ENCODE measurements at regions not wholly inside any gene's neighbourhood (a gene's known extent, or its start where the extent isn't known, plus 50 kb on each side); places are given as distances from the start of the nearest gene placed in this dataset.

GRCh38 chrX:46256875-46257274 is 288.3 kb downstream of the ZNF674 start:
- no peaks in the 10 kb centered on the region for H3K79me2 ChIP-seq (ENCODE audit: insufficient read depth, low read length)
- peaks cover 10% of the 10 kb centered on the region for H3K4me1 ChIP-seq (ENCODE audit: insufficient read depth, low read length)
- H4K20me1 ChIP-seq (ENCODE audit: insufficient read depth, low read length), result no peaks in the 10 kb centered on the region
- H3K4me2 ChIP-seq (ENCODE audit: insufficient read depth, low read length), result no peak overlapping the region
- DNase-seq (ENCODE audit: insufficient read length, low spot score, missing footprints), result no peak
- H2AFZ ChIP-seq (ENCODE audit: low read length), result no peak overlapping the region
- H3K4me3 ChIP-seq (ENCODE audit: insufficient read depth, low read length), result no peak overlapping the region
- H3K27me3 ChIP-seq (ENCODE audit: insufficient read depth, low read length), result peaks cover 7% of the 10 kb centered on the region
- H3K36me3 ChIP-seq (ENCODE audit: insufficient read depth, low read length), result no peaks in the 10 kb centered on the region
- TF ChIP-seq CTCF (IDR thresholded peaks at IDR 0.05; ENCODE audit: extremely low read depth, low read depth, low read length), result no peak
- H3K27ac ChIP-seq (ENCODE audit: low read depth, low read length), result no peak overlapping the region
- no peaks in the 10 kb centered on the region for H3K9me3 ChIP-seq (ENCODE audit: low read depth, low read length)

DNA sequence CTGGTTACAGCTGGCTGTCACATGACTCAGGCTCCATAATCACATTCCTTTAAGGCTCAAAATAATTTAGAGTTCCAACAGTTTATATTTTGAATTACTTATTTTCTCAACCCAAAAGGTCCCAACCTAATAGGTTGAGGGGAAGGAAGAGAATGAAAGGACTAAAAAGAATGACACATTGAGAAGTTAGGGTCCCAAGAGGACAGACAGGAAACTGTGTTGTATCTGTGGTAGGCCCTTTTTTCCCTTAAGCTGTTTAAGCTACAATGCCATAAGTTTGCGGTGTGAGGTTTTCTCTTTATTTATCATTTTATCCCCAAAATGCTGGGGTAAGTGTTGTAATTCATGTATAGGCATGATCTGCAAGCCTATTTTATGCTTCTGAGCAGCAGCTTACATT is 290.2 kb downstream of the ZNF674 start:
- Histone ChIP-seq H3K79me2 (ENCODE audit: insufficient read depth, low read length) (no peaks in the 10 kb centered on the region), H3K9me3 (ENCODE audit: low read depth, low read length) (no peaks in the 10 kb centered on the region), H3K27ac (ENCODE audit: low read depth, low read length) (no peak overlapping the region), H3K4me3 (ENCODE audit: insufficient read depth, low read length) (no peak overlapping the region), H3K27me3 (ENCODE audit: insufficient read depth, low read length) (peaks cover 6% of the 10 kb centered on the region), H3K36me3 (ENCODE audit: insufficient read depth, low read length) (no peaks in the 10 kb centered on the region), H3K4me1 (ENCODE audit: insufficient read depth, low read length) (peaks cover 10% of the 10 kb centered on the region), H2AFZ (ENCODE audit: low read length) (no peak overlapping the region), H3K4me2 (ENCODE audit: insufficient read depth, low read length) (no peak overlapping the region), H4K20me1 (ENCODE audit: insufficient read depth, low read length) (no peaks in the 10 kb centered on the region)
- TF ChIP-seq CTCF (IDR thresholded peaks at IDR 0.05; ENCODE audit: extremely low read depth, low read depth, low read length), result no peak
- DNase-seq (ENCODE audit: insufficient read length, low spot score, missing footprints), result no peak

GRCh38 chrX:46254641-46255040 is 290.6 kb downstream of the ZNF674 start:
- Histone ChIP-seq H3K79me2 (ENCODE audit: insufficient read depth, low read length) (no peaks in the 10 kb centered on the region), H3K4me3 (ENCODE audit: insufficient read depth, low read length) (no peak overlapping the region), H2AFZ (ENCODE audit: low read length) (no peak overlapping the region), H3K36me3 (ENCODE audit: insufficient read depth, low read length) (no peaks in the 10 kb centered on the region), H3K27me3 (ENCODE audit: insufficient read depth, low read length) (peaks cover 3% of the 10 kb centered on the region), H3K4me2 (ENCODE audit: insufficient read depth, low read length) (no peak overlapping the region), H3K9me3 (ENCODE audit: low read depth, low read length) (no peaks in the 10 kb centered on the region), H3K27ac (ENCODE audit: low read depth, low read length) (no peak overlapping the region), H3K4me1 (ENCODE audit: insufficient read depth, low read length) (peaks cover 10% of the 10 kb centered on the region), H4K20me1 (ENCODE audit: insufficient read depth, low read length) (no peaks in the 10 kb centered on the region)
- DNase-seq (ENCODE audit: insufficient read length, low spot score, missing footprints), result no peak
- no peak for TF ChIP-seq CTCF (IDR thresholded peaks at IDR 0.05; ENCODE audit: extremely low read depth, low read depth, low read length)

DNA sequence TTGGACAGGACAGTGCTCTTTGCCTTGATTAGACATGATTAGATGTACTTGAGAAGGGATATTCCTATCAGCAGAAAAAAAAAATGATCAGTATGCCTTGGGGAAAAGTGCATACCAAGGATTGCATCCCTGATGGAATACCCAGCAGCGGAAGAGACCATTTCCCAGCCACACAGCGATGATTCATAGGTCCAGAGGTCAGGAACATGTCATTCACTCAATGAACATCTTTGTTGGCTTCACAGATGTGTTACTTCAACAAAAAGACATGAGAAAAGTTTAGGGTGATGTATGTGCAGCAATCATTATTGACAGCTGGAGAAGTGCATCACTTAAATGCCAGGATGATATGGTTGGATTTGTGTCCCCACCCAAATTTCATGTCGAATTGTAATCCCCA is 293.5 kb downstream of the ZNF674 start:
- H3K79me2 ChIP-seq (ENCODE audit: insufficient read depth, low read length), result no peaks in the 10 kb centered on the region
- no peaks in the 10 kb centered on the region for H3K36me3 ChIP-seq (ENCODE audit: insufficient read depth, low read length)
- H3K9me3 ChIP-seq (ENCODE audit: low read depth, low read length), result no peaks in the 10 kb centered on the region
- no peak for DNase-seq (ENCODE audit: insufficient read length, low spot score, missing footprints)
- H3K4me3 ChIP-seq (ENCODE audit: insufficient read depth, low read length), result no peak overlapping the region
- TF ChIP-seq CTCF (IDR thresholded peaks at IDR 0.05; ENCODE audit: extremely low read depth, low read depth, low read length), result no peak
- H2AFZ ChIP-seq (ENCODE audit: low read length), result no peak overlapping the region
- H3K4me2 ChIP-seq (ENCODE audit: insufficient read depth, low read length), result no peak overlapping the region
- H3K27me3 ChIP-seq (ENCODE audit: insufficient read depth, low read length), result peaks cover 3% of the 10 kb centered on the region
- H3K27ac ChIP-seq (ENCODE audit: low read depth, low read length), result no peak overlapping the region
- peaks cover 10% of the 10 kb centered on the region for H3K4me1 ChIP-seq (ENCODE audit: insufficient read depth, low read length)
- H4K20me1 ChIP-seq (ENCODE audit: insufficient read depth, low read length), result no peaks in the 10 kb centered on the region
